Inflammatory macrophage treated with lipopolysaccharide for 4 hours (primary cell): ENCODE measurements at regions not wholly inside any gene's neighbourhood (a gene's known extent, or its start where the extent isn't known, plus 50 kb on each side); places are given as distances from the start of the nearest gene placed in this dataset.

Source experiments
- DNase-seq: peaks from one replicate; pipeline ENCODE4 v3.0.0-alpha.2; 2020

GRCh38 chr5:27682600-27682999 lies 644.2 kb upstream of the CDH9 start:
- no peak for DNase-seq

GRCh38 chr5:27652505-27652904 lies 614.1 kb upstream of the CDH9 start:
- no peak for DNase-seq

- no peak for DNase-seq
Measured at GRCh38 chr5:27639005-27639612, 600.7 kb upstream of the CDH9 start.

GRCh38 chr5:27619982-27620381 lies 581.6 kb upstream of the CDH9 start:
- DNase-seq: no peak

- DNase-seq: no peak
Measured at GRCh38 chr5:27612161-27612560, 573.8 kb upstream of the CDH9 start.

- no peak for DNase-seq
Measured at GRCh38 chr5:27608992-27609391, 570.6 kb upstream of the CDH9 start.

- DNase-seq: no peak
Measured at GRCh38 chr5:27598576-27598975, 560.2 kb upstream of the CDH9 start.

GRCh38 chr5:27594141-27594540 lies 555.8 kb upstream of the CDH9 start:
- DNase-seq: no peak

GRCh38 chr5:27592231-27592630 lies 553.8 kb upstream of the CDH9 start:
- DNase-seq: no peak

- no peak for DNase-seq
Measured at GRCh38 chr5:27590503-27590902, 552.1 kb upstream of the CDH9 start.

- DNase-seq: no peak
Measured at GRCh38 chr5:27578279-27578678, 539.9 kb upstream of the CDH9 start.

- no peak for DNase-seq
Measured at GRCh38 chr5:27571681-27572080, 533.3 kb upstream of the CDH9 start.

GRCh38 chr5:27568811-27569210 lies 530.4 kb upstream of the CDH9 start:
- no peak for DNase-seq

GRCh38 chr5:27561408-27561807 lies 523.0 kb upstream of the CDH9 start:
- DNase-seq: no peak

GRCh38 chr5:27548484-27548883 lies 510.1 kb upstream of the CDH9 start:
- no peak for DNase-seq

GRCh38 chr5:27535031-27535557 lies 496.7 kb upstream of the CDH9 start:
- no peak for DNase-seq

- no peak for DNase-seq
Measured at GRCh38 chr5:27532305-27532704, 493.9 kb upstream of the CDH9 start.

GRCh38 chr5:27524515-27524914 lies 486.1 kb upstream of the CDH9 start:
- no peak for DNase-seq

GRCh38 chr5:27523629-27524028 lies 485.2 kb upstream of the CDH9 start:
- DNase-seq: no peak

GRCh38 chr5:27516437-27516836 lies 478.1 kb upstream of the CDH9 start:
- no peak for DNase-seq

GRCh38 chr5:27511061-27511460 lies 472.7 kb upstream of the CDH9 start:
- no peak for DNase-seq

- no peak for DNase-seq
Measured at GRCh38 chr5:27503813-27504212, 465.4 kb upstream of the CDH9 start.

GRCh38 chr5:27502236-27502635 lies 463.9 kb upstream of the CDH9 start:
- DNase-seq: no peak

- no peak for DNase-seq
Measured at GRCh38 chr5:27497491-27497890, 459.1 kb upstream of the CDH9 start.

GRCh38 chr5:27494887-27495286 lies 456.5 kb upstream of the CDH9 start:
- DNase-seq: no peak
